ENCODE measurements at regions not wholly inside any gene's neighbourhood (a gene's known extent, or its start where the extent isn't known, plus 50 kb on each side); places are given as distances from the start of the nearest gene placed in this dataset.
A peak's percentile ranks its signal among the peaks of the same experiment; 100 is the strongest.
"Not testable (repeated sequence)": the region's sequence is repeated elsewhere in the genome, so short reads cannot be mapped to it uniquely, and the experiment has no call there.

DNA sequence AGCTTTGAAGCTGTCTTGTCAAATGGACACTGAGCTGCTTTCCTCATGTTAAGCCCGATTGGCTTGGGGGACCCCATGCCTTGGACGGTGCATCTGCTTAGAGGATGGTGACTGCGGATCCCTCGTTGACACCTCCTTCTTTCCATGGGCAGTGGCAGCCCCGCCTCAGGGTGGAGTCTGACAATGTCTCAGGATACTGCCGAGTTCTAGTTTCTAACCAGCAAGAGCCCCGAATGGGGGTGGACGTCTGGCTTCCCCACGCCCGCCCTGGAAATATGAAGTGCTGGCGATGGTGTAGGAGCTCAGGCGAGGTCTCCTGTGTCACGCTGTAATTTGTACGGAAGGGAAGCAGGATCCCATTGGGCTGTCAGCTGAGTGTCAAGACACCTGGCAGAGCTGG, 106.2 kb upstream of the CTBP2 start:
- DNase-seq: no peak

DNA sequence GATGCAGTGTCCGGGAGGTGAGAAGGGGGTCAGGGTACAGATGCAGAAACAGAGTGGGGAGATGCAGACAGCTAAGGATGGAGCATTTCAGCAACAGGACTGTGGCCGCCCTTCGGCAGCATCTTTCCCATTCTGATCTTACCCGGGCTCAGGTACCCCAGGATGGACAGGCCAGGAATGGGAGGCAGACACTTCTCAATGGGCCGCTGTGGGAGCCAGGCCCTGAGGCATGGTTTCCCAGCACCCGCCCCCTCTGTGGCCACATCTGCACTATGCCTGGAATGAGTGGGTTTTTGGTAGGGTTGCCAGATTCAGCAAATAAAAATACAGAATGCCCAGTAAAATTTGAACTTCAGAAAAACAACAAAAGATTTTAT, 105.2 kb upstream of the CTBP2 start:
- DNase-seq: no peak

DNA sequence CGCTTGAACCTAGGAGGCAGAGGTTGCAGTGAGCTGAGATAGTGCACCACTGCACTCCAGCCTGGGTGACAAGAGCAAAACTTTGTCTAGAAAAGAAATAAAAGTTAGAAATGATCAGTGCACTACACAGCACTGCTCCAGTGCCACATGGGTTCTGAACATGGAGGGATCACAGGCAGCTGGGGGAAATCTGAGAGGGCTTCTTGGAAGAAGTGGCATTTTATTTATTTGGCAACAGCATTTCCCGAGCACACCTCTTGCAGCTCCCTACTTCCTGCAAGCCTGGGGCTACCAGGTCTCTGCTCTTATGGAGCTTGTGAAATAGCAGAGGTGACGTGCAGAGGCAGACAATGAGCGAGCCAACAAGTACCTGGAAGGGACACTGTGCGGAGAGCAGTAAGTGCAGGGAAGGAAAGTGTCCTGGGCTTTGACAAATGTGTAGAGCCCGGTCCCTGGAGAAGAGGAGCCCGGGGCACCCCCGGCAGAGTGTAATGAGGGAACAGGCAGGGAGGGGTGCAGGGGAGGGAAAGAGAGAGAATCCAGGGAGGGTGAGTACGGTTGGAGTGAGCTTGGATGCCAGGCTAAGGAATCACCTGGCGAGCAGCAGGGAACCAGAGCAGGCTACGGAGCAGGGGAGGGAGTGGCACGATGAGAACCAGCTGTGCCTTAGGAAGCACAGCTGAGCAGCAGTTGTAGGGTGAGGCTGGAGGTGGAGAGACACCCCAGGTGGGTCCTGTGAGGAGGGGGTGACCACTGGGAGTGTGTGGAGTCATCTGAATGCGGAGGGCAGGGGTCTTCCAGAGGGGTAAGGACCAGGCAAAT, 104.6 kb upstream of the CTBP2 start:
- peak; percentile 30 for DNase-seq

DNA sequence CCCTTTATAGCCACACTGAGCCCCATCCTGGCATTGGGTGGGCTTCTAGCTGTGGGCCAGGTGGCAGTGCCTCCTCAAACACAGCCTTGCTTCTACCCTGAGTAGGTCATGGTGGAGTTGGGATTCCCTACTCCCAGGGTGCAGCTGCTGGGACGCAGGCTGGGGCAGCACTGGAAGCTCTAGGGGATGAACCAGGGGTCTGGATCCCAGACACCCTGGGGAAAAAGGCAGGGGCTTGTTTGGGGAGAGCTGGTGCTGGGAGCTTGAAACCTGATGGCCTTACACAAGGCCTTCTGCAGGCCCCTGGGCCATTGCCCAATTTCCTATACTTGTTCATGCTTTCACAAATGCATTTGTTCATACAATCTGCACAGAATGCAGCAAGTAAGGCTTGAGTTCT, 103.7 kb upstream of the CTBP2 start:
- no peak for DNase-seq

DNA sequence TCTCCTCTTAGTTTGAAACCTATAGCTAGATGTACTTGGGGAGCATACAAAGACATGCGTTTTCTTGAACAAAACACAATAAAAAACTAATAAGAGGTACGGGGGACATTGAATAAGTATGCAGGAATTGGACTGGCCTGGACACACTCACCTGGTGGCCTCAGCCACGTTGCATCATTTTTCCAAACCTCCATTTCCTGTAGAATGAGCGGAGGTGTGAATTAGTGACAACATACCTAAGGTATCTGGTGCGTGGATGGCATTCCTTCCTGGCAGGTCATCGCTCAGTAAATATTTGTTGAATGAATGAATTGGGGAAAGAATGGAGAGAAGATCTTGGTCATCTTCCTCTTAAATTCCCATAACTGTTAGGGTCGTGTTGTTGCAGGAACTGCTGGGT, 103.2 kb upstream of the CTBP2 start:
- no peak for DNase-seq

DNA sequence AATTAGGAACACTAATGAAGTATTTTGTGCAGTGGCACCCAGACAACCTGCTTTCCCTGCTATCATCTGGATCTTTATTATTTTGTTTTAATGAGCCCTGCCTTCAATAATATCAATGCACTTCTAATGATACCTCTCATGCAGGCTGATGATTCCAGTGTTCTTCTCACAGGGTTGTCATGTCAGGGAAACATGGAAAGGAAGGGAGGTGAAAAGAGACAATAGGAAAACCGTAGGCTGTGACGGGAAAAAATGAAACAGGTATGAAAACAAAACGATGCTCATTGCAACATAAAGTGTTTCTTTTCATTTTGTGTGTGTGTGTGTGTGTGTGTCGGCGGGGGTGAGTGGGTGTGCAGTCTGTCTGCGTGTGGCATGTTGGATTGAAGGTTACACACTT, 102.6 kb upstream of the CTBP2 start:
- DNase-seq: no peak

DNA sequence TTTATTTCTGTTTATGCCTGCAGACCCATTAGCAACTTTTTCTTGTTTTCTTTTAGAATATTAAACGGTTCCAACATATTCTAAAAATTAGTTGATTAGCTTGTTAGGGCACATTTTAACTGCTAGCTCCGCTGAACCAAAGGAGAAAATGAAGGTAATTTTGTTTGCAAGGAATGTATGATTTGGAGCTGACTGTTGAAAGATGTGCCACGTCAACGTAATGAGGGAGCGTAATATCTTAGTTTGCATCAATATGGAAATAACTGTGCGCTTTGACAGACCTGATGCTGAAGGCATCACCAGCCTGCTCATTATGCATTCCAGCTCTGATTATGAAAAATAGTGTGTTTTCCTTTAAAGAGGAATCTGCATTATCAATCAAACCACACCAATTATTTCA, 102.0 kb upstream of the CTBP2 start:
- DNase-seq: no peak

DNA sequence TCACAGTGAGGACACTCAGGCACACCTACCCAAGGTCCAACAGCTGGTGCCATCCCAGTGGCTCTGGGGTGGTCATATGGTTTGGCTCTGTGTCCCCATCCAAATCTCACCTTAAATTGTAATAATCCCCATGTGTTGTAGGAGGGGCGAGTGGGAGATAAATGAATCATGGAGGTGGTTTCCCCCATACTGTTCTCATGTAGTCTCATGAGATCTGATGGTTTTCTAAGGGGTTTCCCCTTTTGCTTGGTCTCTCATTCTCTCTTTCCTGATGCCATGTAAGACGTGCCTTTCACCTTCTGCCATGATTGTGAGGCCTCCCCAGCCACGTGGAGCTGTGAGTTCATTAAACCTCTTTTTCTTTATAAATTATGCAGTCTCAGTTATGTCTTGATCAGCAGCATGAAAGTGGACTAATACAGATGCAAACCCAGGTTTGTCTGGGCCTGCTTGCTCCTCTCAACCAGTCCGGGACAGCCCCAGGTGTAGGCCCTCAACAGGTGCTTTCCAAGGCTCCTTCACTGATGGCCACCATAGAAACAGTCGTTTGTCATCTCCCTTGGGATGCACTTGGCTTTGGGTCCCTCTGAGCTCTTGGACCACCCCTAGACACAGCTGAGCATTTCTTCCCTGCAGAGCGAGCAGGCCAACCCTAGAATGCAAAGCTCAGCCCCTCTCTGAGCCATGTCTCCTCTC, 101.3 kb upstream of the CTBP2 start:
- no peak for DNase-seq

DNA sequence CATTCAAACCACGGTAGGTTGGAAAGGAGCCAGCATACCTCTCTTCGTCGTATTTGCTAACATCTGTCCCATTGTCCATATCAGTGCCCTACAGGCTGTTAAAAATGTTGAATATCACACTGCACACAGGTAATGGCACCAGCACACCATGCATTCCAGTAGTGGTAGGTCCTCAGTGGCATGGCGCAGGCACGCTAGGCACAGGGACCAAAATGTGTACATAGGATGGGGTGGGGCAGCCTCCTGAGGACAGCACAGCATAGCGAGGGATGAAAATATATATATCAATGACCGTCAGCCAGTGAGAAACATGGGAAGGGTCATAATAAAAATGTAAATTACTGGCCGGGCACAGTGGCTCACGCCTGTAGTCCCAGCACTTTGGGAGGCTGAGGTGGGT, 99.9 kb upstream of the CTBP2 start:
- DNase-seq: no peak

DNA sequence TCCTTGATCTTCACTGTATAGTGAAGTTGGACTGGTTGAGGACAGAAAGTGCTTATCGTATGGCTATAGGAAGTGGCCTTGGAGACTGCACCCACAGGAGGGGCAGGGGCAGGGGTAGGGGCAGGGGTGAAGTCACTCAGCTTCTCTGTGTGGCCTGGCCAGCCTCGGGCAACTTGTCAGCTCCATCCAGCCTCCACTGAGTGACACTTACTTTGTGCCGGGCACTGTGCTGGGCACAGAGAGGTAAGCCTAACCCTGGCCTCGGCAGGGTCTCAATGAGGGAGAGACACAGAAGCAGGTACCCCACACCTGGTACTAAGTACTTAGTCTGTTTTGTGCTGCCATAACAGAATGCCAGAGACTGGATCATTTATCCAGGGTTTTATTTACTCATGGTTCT, 99.3 kb upstream of the CTBP2 start:
- no peak for DNase-seq

DNA sequence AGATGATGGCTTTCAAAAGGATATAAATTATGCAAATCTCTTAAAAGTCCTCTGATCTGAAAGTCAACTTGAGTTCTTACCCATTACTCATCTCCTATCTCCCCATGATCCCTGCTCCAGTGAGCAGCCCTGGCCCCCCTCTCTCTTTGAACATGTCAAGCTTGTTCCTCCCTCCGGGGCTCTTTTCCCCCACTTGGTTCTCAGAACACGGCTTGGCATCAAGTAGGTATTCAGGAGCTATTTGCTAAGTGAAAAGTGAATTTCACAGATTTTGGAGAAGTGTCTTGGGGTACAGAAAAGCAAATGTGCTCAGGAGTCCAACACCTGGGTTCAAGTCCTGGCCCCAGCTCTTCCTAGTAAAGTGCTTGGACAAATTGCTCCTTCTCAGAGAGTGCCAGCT, 98.3 kb upstream of the CTBP2 start:
- DNase-seq: no peak

DNA sequence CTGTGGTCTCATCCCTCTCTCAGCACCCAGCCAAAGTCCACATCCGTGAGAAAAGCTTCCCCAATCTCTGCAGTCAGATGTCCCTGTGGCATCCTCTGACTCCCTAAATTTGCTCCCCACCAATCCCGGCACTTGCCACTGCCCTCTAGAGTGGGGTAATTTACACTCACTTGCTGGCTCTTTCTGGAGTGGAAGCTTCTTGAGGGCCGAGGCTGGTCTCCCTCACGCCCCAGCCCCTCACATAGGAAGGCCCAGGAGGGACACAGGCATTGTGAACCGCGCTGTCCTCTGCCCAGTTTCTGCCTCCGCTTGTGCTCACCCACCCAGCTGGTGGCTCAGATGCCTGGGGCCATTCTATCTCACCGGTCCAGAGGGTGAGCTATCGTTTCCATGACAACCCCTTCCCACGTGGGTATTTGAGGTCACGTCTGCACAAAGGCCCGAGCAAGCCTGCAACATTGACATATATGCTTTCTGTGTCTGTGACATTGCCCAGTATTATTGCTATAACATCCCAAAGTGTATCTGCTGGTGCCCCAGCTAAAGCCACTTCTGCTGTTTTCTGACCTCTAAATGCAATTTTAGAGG, 97.3 kb upstream of the CTBP2 start:
- DNase-seq: no peak

DNA sequence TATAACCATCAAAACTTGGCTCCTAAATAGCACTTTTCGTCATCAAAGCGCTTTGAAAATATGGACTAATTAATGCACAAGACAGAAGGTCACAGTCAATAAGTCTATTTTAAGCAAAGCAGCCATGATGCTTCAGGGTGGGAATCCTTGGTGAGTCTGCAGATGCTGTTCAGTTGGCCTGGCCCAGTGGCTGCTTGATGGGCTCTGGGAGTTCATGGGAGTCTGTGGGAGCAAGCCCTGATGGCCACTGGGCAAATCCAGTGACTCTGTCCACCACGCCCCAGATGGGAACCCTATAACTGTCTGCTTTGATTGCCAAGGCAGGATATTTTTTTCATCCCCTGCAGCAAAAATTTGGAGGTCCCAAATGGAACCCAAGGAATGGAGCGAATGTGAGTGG, 95.7 kb upstream of the CTBP2 start:
- no peak for DNase-seq

DNA sequence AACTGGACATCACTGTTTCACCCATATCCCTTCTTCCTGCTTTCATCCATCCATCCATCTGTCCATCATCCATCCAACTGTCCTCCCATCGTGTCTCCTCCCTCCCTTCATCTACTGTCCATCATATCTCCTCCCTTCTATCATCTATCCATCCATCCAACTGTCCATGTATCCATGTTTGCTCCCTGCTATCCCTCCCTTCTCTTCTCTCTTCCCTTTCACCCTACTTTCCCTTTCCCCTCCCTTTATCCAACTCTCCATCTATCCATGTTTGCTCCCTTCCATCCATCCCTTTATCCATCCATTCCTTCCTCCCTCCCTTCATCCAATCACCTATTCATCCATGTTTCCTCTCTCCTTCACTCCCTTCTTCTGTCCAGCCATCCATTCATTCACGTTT, 92.6 kb upstream of the CTBP2 start:
- no peak for DNase-seq

DNA sequence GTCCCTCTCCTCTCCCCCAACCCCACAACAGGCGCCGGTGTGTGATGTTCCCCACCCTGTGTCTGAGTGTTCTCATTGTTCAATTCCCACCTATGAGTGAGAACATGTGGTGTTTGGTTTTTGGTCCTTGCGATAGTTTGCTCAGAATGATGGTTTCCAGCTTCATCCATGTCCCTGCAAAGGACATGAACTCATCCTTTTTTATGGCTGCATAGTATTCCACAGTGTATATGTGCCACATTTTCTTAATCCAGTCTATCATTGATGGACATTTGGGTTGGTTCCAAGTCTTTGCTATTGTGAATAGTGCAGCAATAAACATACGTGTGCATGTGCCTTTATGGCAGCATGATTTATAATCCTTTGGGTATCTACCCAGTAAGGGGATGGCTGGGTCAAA, 90.5 kb upstream of the CTBP2 start:
- not testable (repeated sequence) for DNase-seq

DNA sequence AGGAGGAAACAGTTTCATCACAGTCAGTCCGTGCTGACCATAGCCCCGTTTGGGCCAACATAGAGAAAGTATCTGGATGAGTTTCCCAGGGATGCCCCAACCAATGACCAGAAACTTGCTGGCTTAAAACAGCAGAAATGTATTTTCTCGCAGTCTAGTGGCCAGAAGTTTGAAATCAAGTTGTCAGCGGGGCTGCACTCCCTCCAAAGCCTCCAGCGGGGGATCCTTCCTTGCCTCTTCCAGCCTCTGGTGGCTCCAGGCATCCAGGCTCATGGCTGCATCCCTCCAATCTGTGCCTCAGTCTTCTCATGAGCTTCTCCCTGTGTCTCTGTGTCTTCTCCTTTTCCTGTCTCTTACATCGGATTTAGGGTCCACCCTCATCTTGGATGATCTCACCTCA, 89.6 kb upstream of the CTBP2 start:
- no peak for DNase-seq

DNA sequence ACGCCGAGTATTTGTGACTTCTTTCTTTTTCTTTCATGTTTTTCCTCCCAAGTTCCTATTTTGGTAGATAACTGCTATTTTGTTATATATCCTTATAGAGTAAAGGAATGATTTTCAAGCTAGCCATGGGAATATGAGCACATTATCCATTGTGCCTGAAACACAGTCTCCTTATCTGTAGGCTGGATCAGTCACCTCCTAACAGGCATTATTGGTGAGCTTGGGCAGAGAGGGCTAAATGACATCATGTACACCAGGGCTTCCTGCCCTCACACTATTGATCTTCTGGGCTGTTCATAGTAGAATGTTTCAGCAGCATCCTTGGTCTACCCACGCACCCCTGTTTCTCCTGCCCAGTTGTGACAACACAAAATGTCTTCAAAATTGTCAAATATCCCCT, 88.1 kb upstream of the CTBP2 start:
- DNase-seq: no peak

DNA sequence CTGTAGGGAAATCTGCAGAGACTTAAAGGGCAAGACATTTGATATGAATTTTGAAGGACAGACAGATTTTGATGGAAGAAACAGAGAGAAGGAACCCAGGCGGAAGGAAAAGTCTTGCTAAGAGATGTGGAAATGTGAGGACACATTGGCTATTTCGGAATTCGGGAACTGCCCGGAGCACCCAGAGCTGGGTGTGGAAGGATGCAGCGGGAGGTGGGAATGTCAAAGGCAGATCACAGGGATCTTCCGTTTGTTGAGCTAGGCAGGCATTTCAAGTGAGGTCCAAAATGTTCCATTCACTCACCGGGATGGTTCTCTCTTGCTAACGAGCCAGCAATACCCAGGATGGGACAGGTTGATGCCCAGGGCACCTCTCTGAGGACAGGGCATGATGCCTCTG, 87.2 kb upstream of the CTBP2 start:
- DNase-seq: no peak

DNA sequence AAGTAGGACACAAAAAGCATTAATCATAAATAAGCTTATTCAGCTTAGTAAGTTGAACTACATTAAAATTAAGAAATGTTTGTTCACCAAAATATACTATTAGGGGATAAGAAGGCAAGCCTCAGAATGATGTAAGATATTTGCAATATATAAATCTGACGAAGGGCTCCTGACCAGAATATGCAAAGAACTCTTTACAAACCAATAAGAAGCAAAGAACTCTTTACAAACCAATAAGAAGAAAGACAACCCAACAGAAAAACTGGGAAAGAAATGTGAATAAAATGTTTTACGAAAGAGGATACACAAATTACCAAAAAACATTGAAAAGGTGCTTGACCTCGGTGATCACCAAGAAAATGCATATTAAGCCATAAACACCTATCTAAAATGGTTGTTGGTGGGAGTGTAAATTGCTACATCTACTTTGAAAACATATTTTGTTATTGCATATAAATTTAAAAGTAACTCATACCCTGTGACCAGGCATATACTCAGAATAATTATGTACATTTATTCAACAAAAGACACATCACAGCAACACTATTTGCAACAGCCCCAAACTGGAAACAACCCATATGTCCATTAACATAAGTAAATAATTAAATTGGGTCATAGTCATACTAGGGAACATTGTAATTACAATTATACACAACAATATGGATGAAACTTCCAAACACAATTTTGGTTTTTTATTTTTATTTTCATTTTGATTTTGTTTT, 83.3 kb upstream of the CTBP2 start:
- no peak for DNase-seq

DNA sequence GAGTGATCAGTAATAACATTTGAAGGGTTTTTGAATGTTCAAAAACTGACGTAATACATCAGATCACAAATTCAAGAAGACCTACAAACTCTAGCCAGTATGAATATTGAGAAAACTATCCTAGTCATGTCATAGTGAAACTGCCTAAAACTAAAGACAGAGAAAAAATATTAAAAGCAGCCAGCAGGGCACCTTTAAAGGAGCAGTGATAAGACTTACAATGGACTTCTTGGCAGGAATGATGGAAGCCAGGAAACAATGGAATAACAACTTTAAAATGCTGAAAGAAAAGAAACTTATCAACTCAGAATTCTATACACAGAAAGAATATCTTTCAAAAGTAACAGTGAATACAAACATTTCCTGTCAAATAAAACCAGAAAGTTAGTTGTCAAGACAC, 78.3 kb upstream of the CTBP2 start:
- DNase-seq: no peak

DNA sequence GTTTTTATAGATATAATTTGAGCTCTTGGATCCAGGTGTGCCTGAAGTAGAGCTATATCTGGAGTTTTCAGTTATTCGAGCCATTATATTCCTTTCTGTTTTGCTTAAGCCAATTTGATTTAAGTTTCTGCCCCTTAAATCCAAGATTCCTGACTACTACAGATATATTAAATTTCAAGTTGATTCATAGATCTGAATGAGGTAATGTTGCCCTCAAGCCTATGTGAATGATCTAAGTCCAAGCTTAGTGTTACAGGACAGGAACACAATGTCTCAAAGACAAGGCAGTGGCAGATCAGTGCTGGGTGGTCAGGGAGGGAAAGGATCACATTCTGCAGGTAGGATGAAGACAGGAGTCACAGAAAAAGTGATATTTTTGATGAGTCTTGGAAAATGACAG, 75.7 kb upstream of the CTBP2 start:
- DNase-seq: no peak

DNA sequence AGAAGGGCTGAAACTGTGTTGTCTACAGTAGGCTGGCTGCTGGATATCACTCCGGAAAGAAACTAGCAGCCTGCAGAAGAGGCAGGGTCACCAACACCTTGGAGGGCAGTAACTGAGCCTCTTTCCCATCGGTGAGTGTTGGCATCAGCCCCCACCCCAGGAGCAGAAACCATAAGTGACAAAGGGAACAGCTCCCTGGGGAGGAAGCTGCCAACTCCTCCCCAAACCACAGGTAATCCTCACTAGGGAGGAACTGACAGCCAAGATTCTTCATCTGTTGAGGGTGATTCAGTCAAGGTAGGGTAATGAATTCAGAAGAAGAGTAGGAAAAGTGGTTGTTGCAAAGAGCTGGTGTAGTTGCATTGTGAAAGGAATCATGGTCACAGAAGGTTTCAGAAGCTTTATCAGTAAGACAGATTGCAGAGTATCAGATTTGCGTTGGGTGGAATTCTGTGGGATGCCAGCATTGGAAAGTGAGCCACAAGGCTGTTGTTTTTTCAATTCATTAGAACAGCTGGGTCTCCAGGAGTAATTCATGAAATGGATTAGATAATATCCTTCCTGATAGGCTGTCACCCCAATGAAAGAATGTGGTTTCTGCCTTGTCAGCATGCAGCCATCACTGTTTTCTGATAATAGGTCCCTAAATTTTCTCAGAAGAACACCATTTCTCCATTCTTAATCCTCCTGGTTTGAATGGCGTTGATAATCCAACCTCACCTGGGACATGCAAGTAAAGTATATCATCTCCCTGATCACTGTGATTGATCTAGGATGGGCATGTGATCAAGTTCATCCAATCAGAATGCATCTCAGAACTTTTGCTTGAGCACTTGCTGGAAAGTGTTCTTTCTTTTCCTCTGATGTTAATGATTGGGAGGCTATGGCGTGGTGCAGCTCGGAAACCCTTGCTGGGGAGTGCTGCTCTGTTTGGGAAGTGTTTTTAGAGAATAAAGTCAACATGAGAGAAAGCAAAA, 75.0 kb upstream of the CTBP2 start:
- no peak for DNase-seq

DNA sequence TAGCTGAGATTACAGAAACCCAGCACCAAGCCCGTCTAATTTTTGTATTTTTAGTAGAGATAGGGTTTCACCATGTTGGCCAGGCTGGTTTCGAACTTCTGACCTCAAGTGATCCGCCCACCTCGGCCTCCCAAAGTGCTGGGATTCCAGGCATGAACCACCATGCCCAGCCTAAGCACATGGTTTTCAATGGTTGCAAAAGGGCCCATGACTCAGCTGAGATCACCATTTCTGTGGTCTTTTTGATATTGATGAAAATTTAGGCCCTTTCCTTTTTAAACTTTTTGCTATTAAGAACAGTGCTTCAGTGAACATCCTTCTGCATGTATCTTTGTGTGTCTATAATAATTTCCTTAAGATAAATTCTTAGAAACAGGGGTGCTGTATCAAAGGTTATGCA, 74.2 kb upstream of the CTBP2 start:
- DNase-seq: not testable (repeated sequence)
